DMS79 (cell line): ENCODE measurements at regions not wholly inside any gene's neighbourhood (a gene's known extent, or its start where the extent isn't known, plus 50 kb on each side); places are given as distances from the start of the nearest gene placed in this dataset.
"Not testable (repeated sequence)": the region's sequence is repeated elsewhere in the genome, so short reads cannot be mapped to it uniquely, and the experiment has no call there.

ENCODE experiments used
- DNase-seq: peaks from one replicate; lab custom pipeline; 2025; lab: John Stamatoyannopoulos, UW

- DNase-seq: no peak
Measured at GRCh38 chr3:8001712-8002111, 499.9 kb upstream of the LMCD1 start.

GRCh38 chr3:8011902-8012301 is 489.7 kb upstream of the LMCD1 start:
- DNase-seq: no peak

- DNase-seq: no peak
Measured at GRCh38 chr3:8020047-8020841, 481.4 kb upstream of the LMCD1 start.

GRCh38 chr3:8027954-8028353 is 473.7 kb upstream of the LMCD1 start:
- DNase-seq: no peak

- no peak for DNase-seq
Measured at GRCh38 chr3:8050283-8050682, 451.3 kb upstream of the LMCD1 start.

GRCh38 chr3:8052659-8053058 is 449.0 kb upstream of the LMCD1 start:
- no peak for DNase-seq

GRCh38 chr3:8068135-8068534 is 433.5 kb upstream of the LMCD1 start:
- DNase-seq: not testable (repeated sequence)

- no peak for DNase-seq
Measured at GRCh38 chr3:8069471-8069870, 432.2 kb upstream of the LMCD1 start.

- DNase-seq: no peak
Measured at GRCh38 chr3:8070011-8070410, 431.6 kb upstream of the LMCD1 start.

GRCh38 chr3:8074740-8075139 is 426.9 kb upstream of the LMCD1 start:
- not testable (repeated sequence) for DNase-seq

GRCh38 chr3:8077126-8077525 is 424.5 kb upstream of the LMCD1 start:
- no peak for DNase-seq

GRCh38 chr3:8080464-8080863 is 421.2 kb upstream of the LMCD1 start:
- no peak for DNase-seq

- DNase-seq: no peak
Measured at GRCh38 chr3:8085498-8085897, 416.1 kb upstream of the LMCD1 start.

- no peak for DNase-seq
Measured at GRCh38 chr3:8087951-8088350, 413.7 kb upstream of the LMCD1 start.

GRCh38 chr3:8094415-8094814 is 407.2 kb upstream of the LMCD1 start:
- DNase-seq: no peak

GRCh38 chr3:8095724-8096123 is 405.9 kb upstream of the LMCD1 start:
- DNase-seq: no peak

- no peak for DNase-seq
Measured at GRCh38 chr3:8097690-8098089, 403.9 kb upstream of the LMCD1 start.

GRCh38 chr3:8103954-8104353 is 397.7 kb upstream of the LMCD1 start:
- no peak for DNase-seq

- no peak for DNase-seq
Measured at GRCh38 chr3:8106921-8107320, 394.7 kb upstream of the LMCD1 start.

- no peak for DNase-seq
Measured at GRCh38 chr3:8110966-8111798, 390.4 kb upstream of the LMCD1 start.

- DNase-seq: no peak
Measured at GRCh38 chr3:8112587-8112986, 389.0 kb upstream of the LMCD1 start.

GRCh38 chr3:8113626-8114025 is 388.0 kb upstream of the LMCD1 start:
- DNase-seq: no peak

GRCh38 chr3:8128686-8129085 is 372.9 kb upstream of the LMCD1 start:
- DNase-seq: no peak
